HFFc6 (cell line): ENCODE measurements at regions not wholly inside any gene's neighbourhood (a gene's known extent, or its start where the extent isn't known, plus 50 kb on each side); places are given as distances from the start of the nearest gene placed in this dataset.

Experiments
- DNase-seq: peaks from one replicate; pipeline ENCODE4 v3.0.0-alpha.2; 2018
- H3K27ac Mint-ChIP-seq: 2 replicates; pipeline ENCODE4 v1.8.0; 2020; ENCODE audit warnings: mild to moderate bottlenecking, mixed read lengths
- H3K27me3 Mint-ChIP-seq: 2 replicates; pipeline ENCODE4 v1.8.0; 2021; ENCODE audit warnings: mild to moderate bottlenecking, moderate library complexity, mixed read lengths; ENCODE audit not compliant: insufficient read depth
- H3K36me3 Mint-ChIP-seq: 2 replicates; pipeline ENCODE4 v1.8.0; 2021; ENCODE audit warnings: low read depth, mixed read lengths
- H3K4me1 Mint-ChIP-seq: 2 replicates; pipeline ENCODE4 v1.8.0; 2020; ENCODE audit warnings: low read depth, mixed read lengths
- H3K4me3 Mint-ChIP-seq: 2 replicates; pipeline ENCODE4 v1.8.0; 2020; ENCODE audit warnings: mild to moderate bottlenecking, moderate library complexity, mixed read lengths
- H3K9me3 Mint-ChIP-seq: 2 replicates; pipeline ENCODE4 v1.8.0; 2020; ENCODE audit warnings: mild to moderate bottlenecking, mixed read lengths
- CTCF ChIP-seq: fragments of 200-600 bp; sonication (generic); IDR thresholded peaks from 2 replicates; pipeline ENCODE4 v1.5.0; 2021; ENCODE audit warnings: antibody characterized with exemption, mild to moderate bottlenecking

GRCh38 chr2:195414537-195415100 is 242.4 kb upstream of the SLC39A10 start:
- TF ChIP-seq CTCF = no peak
- Mint-ChIP-seq H3K27ac (no peak overlapping the region), H3K4me1 (peaks cover 19% of the 10 kb centered on the region)

GRCh38 chr2:195413944-195414343 is 243.1 kb upstream of the SLC39A10 start:
- H3K9me3 Mint-ChIP-seq = peaks cover 4% of the 10 kb centered on the region
- TF ChIP-seq CTCF = no peak
- H3K27me3 Mint-ChIP-seq = peaks cover 2% of the 10 kb centered on the region
- peaks cover 20% of the 10 kb centered on the region for H3K4me1 Mint-ChIP-seq
- H3K27ac Mint-ChIP-seq = no peak overlapping the region
- no peak overlapping the region for H3K4me3 Mint-ChIP-seq
- DNase-seq = no peak
- H3K36me3 Mint-ChIP-seq = peaks cover 4% of the 10 kb centered on the region

More at GRCh38 chr2:195414537-195415100, 242.4 kb upstream of the SLC39A10 start:
- Mint-ChIP-seq H3K4me3 (no peak overlapping the region), H3K27me3 (peaks cover 2% of the 10 kb centered on the region), H3K36me3 (peaks cover 4% of the 10 kb centered on the region), H3K9me3 (peaks cover 4% of the 10 kb centered on the region)
- DNase-seq = no peak

- DNase-seq = no peak
- Mint-ChIP-seq H3K27ac (no peak overlapping the region), H3K36me3 (peaks cover 4% of the 10 kb centered on the region), H3K4me3 (no peak overlapping the region), H3K4me1 (peaks cover 25% of the 10 kb centered on the region), H3K9me3 (peaks cover 4% of the 10 kb centered on the region), H3K27me3 (peaks cover 2% of the 10 kb centered on the region)
- no peak for TF ChIP-seq CTCF
Observed at GRCh38 chr2:195413422-195413821, 243.6 kb upstream of the SLC39A10 start.

GRCh38 chr2:195411219-195411687 is 245.8 kb upstream of the SLC39A10 start:
- Mint-ChIP-seq H3K27ac (peak overlapping the region; percentile 86), H3K36me3 (peaks cover 4% of the 10 kb centered on the region), H3K4me1 (peaks cover 40% of the 10 kb centered on the region), H3K9me3 (peaks cover 4% of the 10 kb centered on the region), H3K27me3 (peaks cover 2% of the 10 kb centered on the region), H3K4me3 (peak overlapping the region; percentile 57)
- TF ChIP-seq CTCF = no peak
- peak; percentile 87 for DNase-seq

GRCh38 chr2:195410074-195410671 is 246.9 kb upstream of the SLC39A10 start:
- peaks cover 41% of the 10 kb centered on the region for H3K4me1 Mint-ChIP-seq
- peaks cover 4% of the 10 kb centered on the region for H3K9me3 Mint-ChIP-seq
- H3K27ac Mint-ChIP-seq = no peak overlapping the region
- TF ChIP-seq CTCF = no peak
- no peak overlapping the region for H3K4me3 Mint-ChIP-seq
- DNase-seq = no peak
- H3K27me3 Mint-ChIP-seq = peaks cover 2% of the 10 kb centered on the region
- H3K36me3 Mint-ChIP-seq = peaks cover 4% of the 10 kb centered on the region
